ENCODE measurements at regions not wholly inside any gene's neighbourhood (a gene's known extent, or its start where the extent isn't known, plus 50 kb on each side); places are given as distances from the start of the nearest gene placed in this dataset.

- TF ChIP-seq TAF1 (IDR thresholded peaks at IDR 0.05; ENCODE audit: borderline replicate concordance, low read depth, low read length) (no peak), POLR2AphosphoS5 (IDR thresholded peaks at IDR 0.05; ENCODE audit: low read depth, low read length) (no peak), CHD2 (IDR thresholded peaks at IDR 0.05; ENCODE audit: low read length, partially characterized antibody) (no peak), MXI1 (IDR thresholded peaks at IDR 0.05; ENCODE audit: low read depth, low read length) (no peak), GATA2 (CRISPR knock-in tag; IDR thresholded peaks at IDR 0.05) (no peak), EP300 (IDR thresholded peaks at IDR 0.05; ENCODE audit: borderline replicate concordance in 1 of 2, low read depth in 1 of 2, low read length in 1 of 2) (no peak), USF1 (IDR thresholded peaks at IDR 0.05; ENCODE audit: borderline replicate concordance, low read depth) (no peak)
- TF ChIP-seq, protein P1, sequence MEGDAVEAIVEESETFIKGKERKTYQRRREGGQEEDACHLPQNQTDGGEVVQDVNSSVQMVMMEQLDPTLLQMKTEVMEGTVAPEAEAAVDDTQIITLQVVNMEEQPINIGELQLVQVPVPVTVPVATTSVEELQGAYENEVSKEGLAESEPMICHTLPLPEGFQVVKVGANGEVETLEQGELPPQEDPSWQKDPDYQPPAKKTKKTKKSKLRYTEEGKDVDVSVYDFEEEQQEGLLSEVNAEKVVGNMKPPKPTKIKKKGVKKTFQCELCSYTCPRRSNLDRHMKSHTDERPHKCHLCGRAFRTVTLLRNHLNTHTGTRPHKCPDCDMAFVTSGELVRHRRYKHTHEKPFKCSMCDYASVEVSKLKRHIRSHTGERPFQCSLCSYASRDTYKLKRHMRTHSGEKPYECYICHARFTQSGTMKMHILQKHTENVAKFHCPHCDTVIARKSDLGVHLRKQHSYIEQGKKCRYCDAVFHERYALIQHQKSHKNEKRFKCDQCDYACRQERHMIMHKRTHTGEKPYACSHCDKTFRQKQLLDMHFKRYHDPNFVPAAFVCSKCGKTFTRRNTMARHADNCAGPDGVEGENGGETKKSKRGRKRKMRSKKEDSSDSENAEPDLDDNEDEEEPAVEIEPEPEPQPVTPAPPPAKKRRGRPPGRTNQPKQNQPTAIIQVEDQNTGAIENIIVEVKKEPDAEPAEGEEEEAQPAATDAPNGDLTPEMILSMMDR (IDR thresholded peaks at IDR 0.05), result no peak
Measured at GRCh38 chr1:185666582-185666981, 67.6 kb upstream of the HMCN1 start.
